ENCODE measurements at regions not wholly inside any gene's neighbourhood (a gene's known extent, or its start where the extent isn't known, plus 50 kb on each side); places are given as distances from the start of the nearest gene placed in this dataset.

DNA sequence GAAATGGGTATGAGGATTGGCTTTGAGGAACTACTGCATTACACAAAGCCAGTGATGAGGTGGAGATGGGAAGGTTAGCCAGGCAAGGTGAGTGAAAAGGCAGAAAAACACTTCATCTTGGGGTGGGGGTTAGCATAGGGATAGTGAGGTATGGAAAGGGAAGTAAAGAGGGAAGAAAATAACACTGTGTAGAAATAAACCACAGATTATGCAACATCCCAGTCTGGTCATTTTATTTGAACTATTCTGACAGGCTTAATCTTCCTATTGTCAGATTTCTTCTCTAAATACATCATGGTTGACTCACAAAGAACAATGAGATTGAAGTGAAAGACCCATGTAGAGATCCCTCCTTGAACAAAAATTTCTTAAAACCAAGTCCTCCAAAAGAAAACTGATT, 640.2 kb downstream of the PTPRC start:
- no TSS peak for BruUV-seq (replicated peaks)
- Histone ChIP-seq H3K4me1 (ENCODE audit: insufficient read depth, low read length, poor library complexity, severe bottlenecking) (peaks cover 7% of the 10 kb centered on the region), H3K4me3 (ENCODE audit: low read depth, low read length, poor library complexity, severe bottlenecking) (no peak overlapping the region), H3K27me3 (replicated peaks; ENCODE audit: insufficient read depth, low read depth, low read length, poor library complexity) (no peaks in the 10 kb centered on the region), H3K9me3 (ENCODE audit: low read depth, low read length, poor library complexity, severe bottlenecking) (peaks cover 5% of the 10 kb centered on the region), H3K36me3 (ENCODE audit: insufficient read depth, low read length, poor library complexity, severe bottlenecking) (peaks cover 3% of the 10 kb centered on the region), H3K27ac (ENCODE audit: low read depth, low read length, poor library complexity, severe bottlenecking) (peak overlapping the region; percentile 31)
- intact Hi-C loops (cut with micrococcal nuclease; ENCODE audit: unreplicated experiment), result no loop called here
- DNase-seq (ENCODE audit: low spot score), result no peak
- POLR2A ChIA-PET (ENCODE audit: low non-redundant PET), result no interaction called here
- CTCF ChIA-PET, result no interaction called here
- no peak for TF ChIP-seq EZH2 (IDR thresholded peaks at IDR 0.05; ENCODE audit: borderline replicate concordance, low read depth, low read length, poor library complexity, severe bottlenecking)
- TF ChIP-seq, protein P1, sequence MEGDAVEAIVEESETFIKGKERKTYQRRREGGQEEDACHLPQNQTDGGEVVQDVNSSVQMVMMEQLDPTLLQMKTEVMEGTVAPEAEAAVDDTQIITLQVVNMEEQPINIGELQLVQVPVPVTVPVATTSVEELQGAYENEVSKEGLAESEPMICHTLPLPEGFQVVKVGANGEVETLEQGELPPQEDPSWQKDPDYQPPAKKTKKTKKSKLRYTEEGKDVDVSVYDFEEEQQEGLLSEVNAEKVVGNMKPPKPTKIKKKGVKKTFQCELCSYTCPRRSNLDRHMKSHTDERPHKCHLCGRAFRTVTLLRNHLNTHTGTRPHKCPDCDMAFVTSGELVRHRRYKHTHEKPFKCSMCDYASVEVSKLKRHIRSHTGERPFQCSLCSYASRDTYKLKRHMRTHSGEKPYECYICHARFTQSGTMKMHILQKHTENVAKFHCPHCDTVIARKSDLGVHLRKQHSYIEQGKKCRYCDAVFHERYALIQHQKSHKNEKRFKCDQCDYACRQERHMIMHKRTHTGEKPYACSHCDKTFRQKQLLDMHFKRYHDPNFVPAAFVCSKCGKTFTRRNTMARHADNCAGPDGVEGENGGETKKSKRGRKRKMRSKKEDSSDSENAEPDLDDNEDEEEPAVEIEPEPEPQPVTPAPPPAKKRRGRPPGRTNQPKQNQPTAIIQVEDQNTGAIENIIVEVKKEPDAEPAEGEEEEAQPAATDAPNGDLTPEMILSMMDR (conservative IDR thresholded peaks at IDR 0.05; ENCODE audit: low read depth, low read length), result no peak

DNA sequence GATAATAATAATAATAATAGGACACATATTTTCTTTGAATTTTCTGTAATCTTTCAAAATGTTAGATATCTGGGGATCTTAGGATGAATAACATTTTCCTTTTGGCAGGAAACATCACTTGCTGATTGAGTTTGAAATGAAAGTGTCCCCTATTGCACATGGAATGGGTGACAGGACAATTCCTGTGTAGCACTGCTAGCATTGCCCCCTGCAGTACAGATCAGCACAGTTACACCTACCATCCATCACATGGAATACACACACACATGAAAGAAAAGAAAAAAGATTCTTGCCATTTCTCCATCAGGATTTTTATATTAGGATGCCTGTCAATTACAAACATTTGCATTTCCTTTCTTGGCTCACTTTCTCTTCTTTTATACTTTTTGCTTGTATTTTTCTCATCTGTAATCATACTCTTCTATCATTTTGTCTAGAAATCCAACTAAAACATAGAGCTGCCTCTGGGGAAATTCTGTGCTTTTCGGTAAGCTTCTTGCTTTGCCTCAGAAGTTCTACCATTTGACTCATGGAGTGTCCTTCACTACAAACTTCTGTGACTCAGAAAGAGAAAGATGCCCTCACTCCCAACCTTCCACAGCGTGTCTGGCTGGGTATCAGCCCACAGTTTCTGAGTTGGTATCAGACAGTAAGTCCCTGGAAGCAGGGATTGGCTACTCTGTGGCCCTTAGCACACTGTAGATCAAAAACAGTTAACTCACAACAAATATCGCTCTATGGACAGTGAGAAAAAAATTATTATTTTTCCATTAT, 641.2 kb downstream of the PTPRC start:
- TF ChIP-seq, protein P1 (conservative IDR thresholded peaks at IDR 0.05; ENCODE audit: low read depth, low read length), result peak; percentile 31; the same call in 1 of the 2 replicates
- no peak for TF ChIP-seq EZH2 (IDR thresholded peaks at IDR 0.05; ENCODE audit: borderline replicate concordance, low read depth, low read length, poor library complexity, severe bottlenecking)
- Histone ChIP-seq H3K4me1 (ENCODE audit: insufficient read depth, low read length, poor library complexity, severe bottlenecking) (peaks cover 12% of the 10 kb centered on the region), H3K36me3 (ENCODE audit: insufficient read depth, low read length, poor library complexity, severe bottlenecking) (peaks cover 3% of the 10 kb centered on the region), H3K27me3 (replicated peaks; ENCODE audit: insufficient read depth, low read depth, low read length, poor library complexity) (no peaks in the 10 kb centered on the region), H3K9me3 (ENCODE audit: low read depth, low read length, poor library complexity, severe bottlenecking) (peaks cover 5% of the 10 kb centered on the region), H3K4me3 (ENCODE audit: low read depth, low read length, poor library complexity, severe bottlenecking) (no peak overlapping the region), H3K27ac (ENCODE audit: low read depth, low read length, poor library complexity, severe bottlenecking) (peak overlapping the region; percentile 37)
- peak; percentile 39 for DNase-seq (ENCODE audit: low spot score)
- CTCF ChIA-PET, result no interaction called here
- POLR2A ChIA-PET (ENCODE audit: low non-redundant PET), result no interaction called here
- BruUV-seq (replicated peaks), result no TSS peak
- intact Hi-C loops (cut with micrococcal nuclease; ENCODE audit: unreplicated experiment), result no loop called here

DNA sequence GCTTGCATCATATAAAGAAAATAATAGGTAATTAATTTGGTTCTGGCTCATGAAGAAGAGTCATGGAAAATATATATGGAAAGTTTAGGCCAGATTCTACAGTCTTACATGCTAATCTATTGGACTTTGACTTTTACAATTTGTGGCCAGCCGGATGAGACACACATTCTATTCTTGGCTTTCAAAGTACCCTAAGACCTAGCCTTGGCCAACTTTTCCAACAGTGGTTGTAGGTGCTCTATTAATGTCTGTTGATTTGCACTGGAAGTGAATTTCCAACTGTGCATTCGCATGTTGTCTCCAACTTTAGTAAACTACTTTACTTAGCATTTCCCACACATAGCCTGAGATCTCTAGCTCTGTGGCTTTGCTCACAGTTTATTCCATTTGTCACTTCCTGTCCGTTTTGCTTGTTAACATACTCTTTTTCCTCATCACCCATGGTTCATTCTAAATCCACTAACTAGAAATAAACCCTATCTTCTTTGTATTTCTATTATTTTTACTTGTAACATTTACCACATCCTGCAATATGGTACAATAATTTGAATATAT, 644.0 kb downstream of the PTPRC start:
- ChIA-PET POLR2A (ENCODE audit: low non-redundant PET) (interaction anchor here (0.5 kb wide), 1 partner anchor 347 kb away, joined by 5 read pairs; no protein-coding TSS in a partner anchor), CTCF (no interaction called here)
- Histone ChIP-seq H3K4me3 (ENCODE audit: low read depth, low read length, poor library complexity, severe bottlenecking) (no peak overlapping the region), H3K36me3 (ENCODE audit: insufficient read depth, low read length, poor library complexity, severe bottlenecking) (no peaks in the 10 kb centered on the region), H3K9me3 (ENCODE audit: low read depth, low read length, poor library complexity, severe bottlenecking) (peaks cover 4% of the 10 kb centered on the region), H3K27me3 (replicated peaks; ENCODE audit: insufficient read depth, low read depth, low read length, poor library complexity) (no peaks in the 10 kb centered on the region), H3K4me1 (ENCODE audit: insufficient read depth, low read length, poor library complexity, severe bottlenecking) (peaks cover 12% of the 10 kb centered on the region), H3K27ac (ENCODE audit: low read depth, low read length, poor library complexity, severe bottlenecking) (no peak overlapping the region)
- DNase-seq (ENCODE audit: low spot score), result no peak
- BruUV-seq (replicated peaks), result no TSS peak
- TF ChIP-seq, protein P1 (conservative IDR thresholded peaks at IDR 0.05; ENCODE audit: low read depth, low read length), result no peak
- no peak for TF ChIP-seq EZH2 (IDR thresholded peaks at IDR 0.05; ENCODE audit: borderline replicate concordance, low read depth, low read length, poor library complexity, severe bottlenecking)
- intact Hi-C loops (cut with micrococcal nuclease; ENCODE audit: unreplicated experiment), result no loop called here

Measured in A673 (cell line).